GM19043 (cell line): ENCODE measurements at regions not wholly inside any gene's neighbourhood (a gene's known extent, or its start where the extent isn't known, plus 50 kb on each side); places are given as distances from the start of the nearest gene placed in this dataset.
"Not testable (repeated sequence)": the region's sequence is repeated elsewhere in the genome, so short reads cannot be mapped to it uniquely, and the experiment has no call there.

Experiments
- ATAC-seq: cut with Tn5 transposase; IDR thresholded peaks from one replicate; pipeline ENCODE4 v1.9.1; 2021; ENCODE audit warnings: low read depth; ENCODE audit not compliant: unreplicated experiment

- ATAC-seq = no peak
Measured at GRCh38 chr4:111334361-111334760, 711.5 kb upstream of the PITX2 start.

- ATAC-seq = not testable (repeated sequence)
Measured at GRCh38 chr4:111337186-111337876, 714.5 kb upstream of the PITX2 start.

GRCh38 chr4:111359602-111360001 is 736.7 kb upstream of the PITX2 start:
- ATAC-seq = no peak

GRCh38 chr4:111360906-111361305 is 738.0 kb upstream of the PITX2 start:
- ATAC-seq = no peak

- no peak for ATAC-seq
Measured at GRCh38 chr4:111362941-111363361, 740.1 kb upstream of the PITX2 start.

GRCh38 chr4:111377880-111378279 is 755.0 kb upstream of the PITX2 start:
- not testable (repeated sequence) for ATAC-seq

GRCh38 chr4:111388561-111388960 is 756.7 kb upstream of the FAM241A start:
- ATAC-seq = no peak

GRCh38 chr4:111391829-111392228 is 753.4 kb upstream of the FAM241A start:
- ATAC-seq = no peak

- ATAC-seq = no peak
Measured at GRCh38 chr4:111393781-111394180, 751.5 kb upstream of the FAM241A start.

GRCh38 chr4:111398906-111399330 is 746.3 kb upstream of the FAM241A start:
- ATAC-seq = no peak

GRCh38 chr4:111399623-111400022 is 745.6 kb upstream of the FAM241A start:
- no peak for ATAC-seq

- ATAC-seq = no peak
Measured at GRCh38 chr4:111400741-111401140, 744.5 kb upstream of the FAM241A start.

- no peak for ATAC-seq
Measured at GRCh38 chr4:111404673-111405072, 740.6 kb upstream of the FAM241A start.

GRCh38 chr4:111405989-111406388 is 739.3 kb upstream of the FAM241A start:
- no peak for ATAC-seq

GRCh38 chr4:111410571-111410970 is 734.7 kb upstream of the FAM241A start:
- ATAC-seq = no peak

GRCh38 chr4:111417521-111417920 is 727.7 kb upstream of the FAM241A start:
- no peak for ATAC-seq

- ATAC-seq = no peak
Measured at GRCh38 chr4:111433441-111433840, 711.8 kb upstream of the FAM241A start.

- no peak for ATAC-seq
Measured at GRCh38 chr4:111434586-111434985, 710.7 kb upstream of the FAM241A start.

GRCh38 chr4:111435986-111436744 is 709.1 kb upstream of the FAM241A start:
- ATAC-seq = no peak

- ATAC-seq = no peak
Measured at GRCh38 chr4:111441687-111442086, 703.6 kb upstream of the FAM241A start.

- ATAC-seq = not testable (repeated sequence)
Measured at GRCh38 chr4:111444836-111445235, 700.4 kb upstream of the FAM241A start.

- ATAC-seq = no peak
Measured at GRCh38 chr4:111449657-111450056, 695.6 kb upstream of the FAM241A start.
